Aorta (tissue), 5 donors: ENCODE measurements at regions not wholly inside any gene's neighbourhood (a gene's known extent, or its start where the extent isn't known, plus 50 kb on each side); places are given as distances from the start of the nearest gene placed in this dataset.

Source experiments
- ATAC-seq: fragments of 200-7000 bp; cut with Tn5 transposase; one replicate; pipeline ENCODE4 v1.9.1; 2022; ENCODE audit warnings: moderate library complexity; ENCODE audit not compliant: low FRiP score
- DNase-seq, 2 donors: peaks; one replicate each; pipeline ENCODE4 v3.0.0-alpha.2; 2020
- H3K27ac ChIP-seq, 2 donors: one replicate each; pipeline ENCODE4 v1.5.1; 2013; ENCODE audit warnings: low read length in 2 of 2, mild to moderate bottlenecking in 2 of 2, moderate library complexity in 2 of 2, control low read depth in 1 of 2, inconsistent platforms in 1 of 2, low read depth in 1 of 2
- H3K27me3 ChIP-seq, 2 donors: one replicate each; pipeline ENCODE4 v1.6.1; 2013; ENCODE audit warnings: control low read depth in 1 of 2, low read length in 1 of 2, mild to moderate bottlenecking in 1 of 2, moderate library complexity in 1 of 2; ENCODE audit not compliant: insufficient read depth in 2 of 2, control insufficient read depth in 1 of 2
- H3K36me3 ChIP-seq, 2 donors: one replicate each; pipeline ENCODE4 v1.6.1; 2013; ENCODE audit warnings: control low read depth in 1 of 2, low read length in 1 of 2, mild to moderate bottlenecking in 1 of 2; ENCODE audit not compliant: insufficient read depth in 2 of 2, control insufficient read depth in 1 of 2
- H3K4me1 ChIP-seq, 2 donors: one replicate each; pipeline ENCODE4 v1.6.1; 2013; ENCODE audit warnings: low read length in 2 of 2, control low read depth in 1 of 2, mild to moderate bottlenecking in 1 of 2, moderate library complexity in 1 of 2; ENCODE audit not compliant: insufficient read depth in 2 of 2, control insufficient read depth in 1 of 2
- H3K4me3 ChIP-seq, 2 donors: one replicate each; pipeline ENCODE4 v1.5.1; 2013; ENCODE audit warnings: low read length in 2 of 2, control low read depth in 1 of 2, mild to moderate bottlenecking in 1 of 2
- H3K9me3 ChIP-seq: one replicate; pipeline ENCODE4 v1.6.1; 2013; ENCODE audit warnings: mild to moderate bottlenecking, low read length; ENCODE audit not compliant: control insufficient read depth
- WGBS, 2 donors: extraction: QIAGEN DNeasy Blood & Tissue Kit; methylation state at CpG; one replicate each; pipeline ENCODE4 v1.1.7; 2013; 5-methylcytosine and 5-hydroxymethylcytosine counted together
- intact Hi-C, 2 donors: fragments of 100-400 bp; cut with DNase I; formaldehyde crosslinking; loops; one replicate each; pipeline versions ENCODE4 v1.14.2 to v1.15.0; 2022
- donor health status: healthy with polysubstance abuse.
- donor health status: Bipolar disorder and iron deficiency.
- donor health status: DM: no; HTN: no; CAD: no.
- donor health status: DM: no; HTN: no; CAD: no.
- donor health status: DM: yes; HTN: yes; CAD: no.

DNA sequence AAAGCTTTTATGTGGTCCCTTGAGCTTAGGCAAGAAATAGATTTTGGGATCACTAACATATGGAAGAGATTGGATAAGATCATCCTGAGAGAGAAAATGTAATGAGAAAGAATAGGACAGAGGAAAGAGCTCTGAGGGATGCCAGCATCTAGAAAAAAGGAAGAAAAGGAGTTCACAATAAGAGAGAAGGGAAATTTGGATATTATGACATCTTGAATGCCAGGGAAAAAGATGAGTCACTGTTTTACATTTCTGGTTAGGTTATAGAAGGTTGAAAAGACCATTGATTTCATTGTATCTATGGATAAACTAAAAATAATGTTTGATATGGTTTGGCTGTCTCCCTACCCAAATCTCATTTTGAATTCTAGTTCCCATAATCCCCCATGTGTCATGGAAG is 208.5 kb downstream of the MAD2L1 start:
- Histone ChIP-seq H3K4me1 (no peaks in the 10 kb centered on the region), H3K27me3 (no peaks in the 10 kb centered on the region), H3K36me3 (no peaks in the 10 kb centered on the region), H3K9me3 (no peaks in the 10 kb centered on the region), H3K27ac (no peak overlapping the region), H3K4me3 (no peak overlapping the region)
- ATAC-seq, result no peak
- no peak for DNase-seq
- intact Hi-C loops, result no loop called here

DNA sequence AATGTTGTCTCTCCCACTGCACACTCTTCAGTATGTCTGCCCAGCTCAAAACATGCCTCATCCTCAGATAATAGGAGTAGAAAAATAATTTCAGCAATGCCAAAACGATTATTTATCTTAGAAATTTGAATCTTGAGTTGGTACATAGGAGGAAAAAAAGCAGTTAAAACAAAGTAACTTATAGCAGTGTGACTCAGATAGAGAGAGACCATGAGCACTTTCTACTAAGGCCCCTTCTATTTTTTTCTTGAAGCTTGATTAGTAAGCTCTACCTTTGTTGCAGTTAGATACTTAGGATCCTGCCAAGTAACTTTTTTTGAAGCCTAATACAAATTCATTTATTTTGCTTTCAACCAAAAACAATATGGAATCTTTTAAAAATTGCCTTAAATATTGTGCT is 212.3 kb downstream of the MAD2L1 start:
- DNase-seq (no peak), ATAC-seq (no peak)
- no peak overlapping the region for H3K4me3 ChIP-seq
- intact Hi-C loops, result no loop called here
- H3K9me3 ChIP-seq, result no peaks in the 10 kb centered on the region
- no peaks in the 10 kb centered on the region for H3K36me3 ChIP-seq
- no peaks in the 10 kb centered on the region for H3K27me3 ChIP-seq
- no peak overlapping the region for H3K27ac ChIP-seq
- 2 to 9% methylated on average over 1 of the region's 1 CpG for WGBS, 2 donors
- no peaks in the 10 kb centered on the region for H3K4me1 ChIP-seq

DNA sequence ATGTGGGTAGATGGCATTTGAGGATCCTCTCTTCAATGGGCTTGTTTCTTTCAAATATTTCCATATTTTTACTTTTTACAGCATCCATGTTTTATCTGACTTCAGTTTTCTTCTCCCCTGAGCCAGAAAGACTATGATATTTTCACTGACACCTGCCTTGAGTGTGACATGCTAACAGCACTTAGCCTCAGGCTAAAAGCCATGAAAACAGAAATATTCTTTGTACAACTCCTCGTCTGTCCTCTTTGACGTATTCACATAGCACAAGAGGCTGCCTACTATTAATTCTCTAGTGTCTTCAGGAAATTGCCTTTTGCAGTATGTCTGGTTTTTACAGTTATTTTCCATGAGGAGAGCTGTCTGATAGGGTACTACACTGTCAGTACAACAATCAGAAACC is 215.0 kb downstream of the MAD2L1 start:
- Histone ChIP-seq H3K4me1 (no peaks in the 10 kb centered on the region), H3K27me3 (no peaks in the 10 kb centered on the region), H3K36me3 (no peaks in the 10 kb centered on the region), H3K9me3 (no peaks in the 10 kb centered on the region), H3K27ac (no peak overlapping the region), H3K4me3 (no peak overlapping the region)
- 92 to 93% methylated on average over 2 of the region's 2 CpGs for WGBS, 2 donors
- no peak for DNase-seq
- intact Hi-C loops, result no loop called here
- ATAC-seq, result no peak

DNA sequence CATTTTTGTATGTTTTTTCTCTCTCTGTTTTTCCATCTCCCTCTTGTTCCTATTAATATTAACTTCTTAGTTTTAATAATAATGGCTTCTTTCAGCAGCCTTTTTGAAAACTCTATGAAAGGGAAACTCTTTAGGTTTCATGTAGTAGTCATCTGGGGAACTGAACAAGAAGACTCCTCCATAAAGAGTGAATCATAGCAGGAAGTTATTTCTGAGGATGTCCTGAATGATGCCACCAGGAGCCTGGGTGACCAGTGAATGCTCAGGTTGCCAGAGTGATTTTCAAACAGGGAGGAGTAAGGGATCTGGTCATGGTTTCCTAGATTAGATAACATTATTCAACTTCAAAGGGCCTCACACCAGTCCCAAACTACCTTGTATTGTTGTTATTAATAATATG is 212.8 kb upstream of the PDE5A start:
- Histone ChIP-seq H3K9me3 (no peaks in the 10 kb centered on the region), H3K4me1 (no peaks in the 10 kb centered on the region), H3K36me3 (no peaks in the 10 kb centered on the region), H3K27me3 (no peaks in the 10 kb centered on the region), H3K27ac (no peak overlapping the region), H3K4me3 (no peak overlapping the region)
- DNase-seq (no peak), ATAC-seq (no peak)
- intact Hi-C loops, result no loop called here

DNA sequence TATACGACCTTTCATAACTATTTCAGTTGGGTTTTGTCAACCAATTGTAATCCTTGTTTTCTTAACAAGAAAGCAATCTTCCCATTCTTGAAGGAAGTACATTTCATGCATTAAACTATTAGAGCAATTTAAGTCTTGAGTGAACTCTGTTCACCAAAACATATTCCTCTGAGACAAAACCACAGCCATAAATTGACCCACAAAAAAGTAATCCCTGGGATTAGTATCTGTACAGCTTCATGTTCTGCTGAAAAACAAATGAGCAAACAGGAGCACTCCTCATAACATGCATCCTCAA is 207.0 kb upstream of the PDE5A start:
- 4 to 9% methylated on average over 1 of the region's 1 CpG for WGBS, 2 donors
- Histone ChIP-seq H3K4me1 (peaks cover 3 to 5% of the 10 kb centered on the region in 2 donors), H3K9me3 (no peaks in the 10 kb centered on the region), H3K27ac (peak overlapping the region; percentile 84 to 87), H3K36me3 (no peaks in the 10 kb centered on the region), H3K27me3 (no peaks in the 10 kb centered on the region), H3K4me3 (no peak overlapping the region)
- ATAC-seq, result no peak
- intact Hi-C loops, result loop anchor here in 1 of 2 donors (5.0 to 10.0 kb wide), 2 partner anchors 101 to 212 kb away; no protein-coding TSS in a partner anchor
- no peak for DNase-seq

DNA sequence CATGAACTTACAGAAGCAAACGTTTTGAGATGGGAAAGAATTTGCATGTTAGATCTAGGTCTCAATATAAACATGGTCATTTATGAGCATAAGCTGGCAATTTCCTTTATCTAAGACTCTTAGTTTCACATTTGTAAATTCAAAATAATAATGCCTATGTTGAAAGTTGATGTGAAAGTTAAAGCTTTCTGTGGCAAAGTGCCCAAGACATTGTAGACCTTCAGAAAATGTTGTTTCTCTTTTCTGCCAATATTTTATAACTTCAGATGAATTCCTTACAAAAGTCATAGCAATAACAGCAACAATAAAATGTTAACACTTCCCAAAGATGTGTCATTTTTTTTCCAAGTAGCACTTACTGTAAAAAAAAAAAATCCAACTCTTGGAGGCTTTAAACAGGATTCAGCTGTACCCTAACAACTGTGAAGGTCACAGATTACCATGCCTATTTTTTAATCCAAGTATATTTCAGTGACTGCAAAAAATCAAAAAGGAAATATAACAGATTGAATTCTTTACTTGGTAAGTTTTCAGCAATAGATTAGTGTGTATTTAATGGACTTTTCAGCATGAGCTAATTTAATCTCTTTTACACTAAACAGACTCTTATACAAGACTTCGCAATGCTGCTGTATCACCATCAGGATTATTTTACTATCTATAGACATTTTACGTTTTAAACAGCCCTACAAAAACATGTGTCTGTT is 206.5 kb upstream of the PDE5A start:
- 5 to 7% methylated on average over 3 of the region's 3 CpGs for WGBS, 2 donors
- intact Hi-C loops, result loop anchor here (5.0 to 10.0 kb wide), 6 partner anchors 32 to 217 kb away; no protein-coding TSS in a partner anchor
- Histone ChIP-seq H3K9me3 (no peaks in the 10 kb centered on the region), H3K4me1 (peaks cover 3 to 5% of the 10 kb centered on the region in 2 donors), H3K27ac (peak overlapping the region; percentile 93 to 96), H3K27me3 (no peaks in the 10 kb centered on the region), H3K36me3 (no peaks in the 10 kb centered on the region), H3K4me3 (no peak overlapping the region)
- DNase-seq, result no peak
- no peak for ATAC-seq

DNA sequence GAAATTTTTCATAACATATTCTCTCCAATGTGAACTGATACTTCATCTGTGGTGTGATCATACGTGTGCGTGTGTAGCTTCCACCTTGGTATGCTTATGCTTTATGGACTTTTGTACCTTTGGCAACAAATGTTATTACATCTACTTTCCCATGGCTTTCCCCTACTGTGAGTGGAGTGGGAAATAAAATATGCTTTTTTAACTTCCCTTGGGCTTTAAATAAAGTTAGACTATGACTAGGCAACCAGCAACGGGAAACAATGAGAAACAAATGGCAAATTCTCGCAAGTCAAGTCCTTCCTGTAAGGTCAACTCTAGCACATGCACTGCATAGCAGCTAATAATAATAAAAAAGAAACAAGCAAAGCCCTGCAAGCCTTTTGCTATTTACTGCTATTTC is 205.0 kb upstream of the PDE5A start:
- DNase-seq, result no peak
- Histone ChIP-seq H3K27ac (peak overlapping the region in 1 of 2 donors; percentile 93), H3K9me3 (no peaks in the 10 kb centered on the region), H3K4me3 (no peak overlapping the region), H3K4me1 (peaks cover 3 to 5% of the 10 kb centered on the region in 2 donors), H3K27me3 (no peaks in the 10 kb centered on the region), H3K36me3 (no peaks in the 10 kb centered on the region)
- intact Hi-C loops, result loop anchor here (2.0 to 10.0 kb wide), 6 partner anchors 34 to 219 kb away; partner anchors contain the start of gene PDE5A (in 1 of the 2)
- WGBS, 2 donors, result 4 to 10% methylated on average over 4 of the region's 4 CpGs
- peak; percentile 85 for ATAC-seq

DNA sequence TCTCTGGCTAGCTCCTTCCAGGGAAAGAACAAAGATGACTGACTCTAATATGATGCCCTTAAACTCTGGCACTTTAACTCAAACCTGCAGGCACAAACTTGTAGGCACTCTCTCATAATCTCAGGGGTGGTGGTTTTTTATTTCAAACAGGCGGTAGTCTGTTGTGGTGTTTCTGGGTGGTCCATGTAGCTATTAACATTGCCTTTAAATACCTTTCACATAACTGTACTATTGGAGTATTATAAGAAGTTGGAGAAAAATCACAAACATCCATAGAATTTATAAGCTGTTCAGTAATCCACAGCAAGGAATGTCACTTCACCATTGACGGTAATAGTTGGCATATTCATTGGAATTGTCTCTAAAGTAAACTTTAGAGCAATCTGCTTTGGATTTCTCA is 204.2 kb upstream of the PDE5A start:
- 67% methylated on average over 2 of the region's 2 CpGs for WGBS, 2 donors
- intact Hi-C loops, result loop anchor here (2.0 to 10.0 kb wide), 6 partner anchors 35 to 220 kb away; partner anchors contain the start of gene PDE5A (in 1 of the 2)
- no peak for ATAC-seq

DNA sequence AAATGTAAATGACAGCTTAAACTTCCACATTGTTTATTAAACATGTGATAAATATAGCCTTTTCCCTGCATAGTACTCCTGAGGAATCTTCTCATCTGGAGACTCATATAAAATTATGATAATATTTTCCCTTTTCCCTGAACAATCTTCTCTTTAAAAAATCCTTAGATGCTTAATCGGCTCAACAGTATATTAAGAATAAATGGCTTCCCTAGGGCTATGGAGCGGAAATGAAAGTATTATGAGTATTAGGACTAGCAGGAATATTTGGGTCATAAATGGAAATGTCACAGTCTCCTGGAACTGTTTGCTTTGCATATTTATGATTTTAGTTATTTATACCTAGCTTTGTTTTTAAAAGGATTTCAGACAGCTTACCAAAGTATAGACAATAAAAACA is 200.7 kb upstream of the PDE5A start:
- 83 to 88% methylated on average over 2 of the region's 2 CpGs for WGBS, 2 donors
- Histone ChIP-seq H3K4me3 (no peak overlapping the region), H3K4me1 (peaks cover 0 to 3% of the 10 kb centered on the region in 2 donors), H3K27me3 (no peaks in the 10 kb centered on the region), H3K9me3 (no peaks in the 10 kb centered on the region), H3K36me3 (no peaks in the 10 kb centered on the region), H3K27ac (no peak overlapping the region)
- ATAC-seq, result no peak
- no peak for DNase-seq
- intact Hi-C loops, result no loop called here

More for the DNA sequence above, 204.2 kb upstream of the PDE5A start:
- peak overlapping the region; percentile 60 to 82 for H3K27ac ChIP-seq
- no peak overlapping the region for H3K4me3 ChIP-seq
- no peaks in the 10 kb centered on the region for H3K27me3 ChIP-seq
- no peaks in the 10 kb centered on the region for H3K9me3 ChIP-seq
- H3K36me3 ChIP-seq, result no peaks in the 10 kb centered on the region
- DNase-seq, result no peak
- peaks cover 3 to 5% of the 10 kb centered on the region in 2 donors for H3K4me1 ChIP-seq
